Effector memory CD4-positive, alpha-beta T cell (primary cell): ENCODE measurements at regions not wholly inside any gene's neighbourhood (a gene's known extent, or its start where the extent isn't known, plus 50 kb on each side); places are given as distances from the start of the nearest gene placed in this dataset.

Experiments used
- DNase-seq, 3 donors: peaks; one replicate each; pipeline ENCODE4 v3.0.0-alpha.2; 2020
- H3K27ac ChIP-seq: 2 replicates; pipeline ENCODE4 v1.7.0; 2013; ENCODE audit warnings: mild to moderate bottlenecking, low read length, moderate library complexity; ENCODE audit not compliant: insufficient read depth, poor library complexity, severe bottlenecking
- H3K27me3 ChIP-seq: replicated peaks from 2 replicates; pipeline ENCODE4 v1.7.0; 2013; ENCODE audit warnings: mild to moderate bottlenecking, low read length; ENCODE audit not compliant: insufficient read depth, control insufficient read depth, poor library complexity, severe bottlenecking
- H3K36me3 ChIP-seq: 2 replicates; pipeline ENCODE4 v1.7.0; 2013; ENCODE audit warnings: mild to moderate bottlenecking, low read length, moderate library complexity; ENCODE audit not compliant: control insufficient read depth, insufficient read depth
- H3K4me1 ChIP-seq: 2 replicates; pipeline ENCODE4 v1.7.0; 2013; ENCODE audit warnings: low read length, mild to moderate bottlenecking; ENCODE audit not compliant: control insufficient read depth, insufficient read depth, poor library complexity, severe bottlenecking
- H3K4me3 ChIP-seq: 2 replicates; pipeline ENCODE4 v1.7.0; 2013; ENCODE audit warnings: low read length, low read depth, mild to moderate bottlenecking; ENCODE audit not compliant: insufficient read depth, poor library complexity, severe bottlenecking
- H3K9me3 ChIP-seq: 2 replicates; pipeline ENCODE4 v1.7.0; 2013; ENCODE audit warnings: mild to moderate bottlenecking, low read length, moderate library complexity; ENCODE audit not compliant: control insufficient read depth

- Histone ChIP-seq H3K4me3 (no peak overlapping the region), H3K9me3 (no peaks in the 10 kb centered on the region), H3K27ac (no peak overlapping the region), H3K36me3 (no peaks in the 10 kb centered on the region), H3K27me3 (no peaks in the 10 kb centered on the region), H3K4me1 (no peaks in the 10 kb centered on the region)
- no peak for DNase-seq
Measured at GRCh38 chr14:98474900-98475299, 797.1 kb downstream of the BCL11B start.

DNA sequence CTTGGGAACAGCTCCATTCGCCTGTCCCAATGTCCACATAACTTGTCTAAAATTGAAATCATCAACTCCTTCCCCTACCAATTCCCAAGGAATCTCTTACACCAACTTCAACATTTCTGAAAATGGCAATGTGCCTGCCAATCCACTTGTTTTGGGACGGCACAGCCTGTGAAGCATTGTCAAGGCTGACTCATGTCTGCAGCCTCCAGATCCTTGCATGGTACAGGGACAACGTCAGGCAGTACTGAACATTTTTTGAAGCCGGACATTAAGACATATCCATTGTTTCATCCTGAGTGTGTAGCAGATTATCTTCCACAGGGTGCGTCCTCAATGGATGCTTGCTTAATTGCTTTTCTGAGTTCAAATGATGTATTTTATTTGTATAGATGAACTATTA lies 794.1 kb downstream of the BCL11B start:
- Histone ChIP-seq H3K27ac (no peak overlapping the region), H3K4me1 (no peaks in the 10 kb centered on the region)
- no peak for DNase-seq

GRCh38 chr14:98489115-98489514 lies 782.9 kb downstream of the BCL11B start:
- Histone ChIP-seq H3K27ac (no peak overlapping the region), H3K4me3 (no peak overlapping the region), H3K36me3 (no peaks in the 10 kb centered on the region), H3K27me3 (no peaks in the 10 kb centered on the region), H3K9me3 (no peaks in the 10 kb centered on the region), H3K4me1 (no peaks in the 10 kb centered on the region)
- no peak for DNase-seq

More for the DNA sequence above, 794.1 kb downstream of the BCL11B start:
- H3K9me3 ChIP-seq: no peaks in the 10 kb centered on the region
- no peak overlapping the region for H3K4me3 ChIP-seq
- no peaks in the 10 kb centered on the region for H3K36me3 ChIP-seq
- H3K27me3 ChIP-seq: no peaks in the 10 kb centered on the region

DNA sequence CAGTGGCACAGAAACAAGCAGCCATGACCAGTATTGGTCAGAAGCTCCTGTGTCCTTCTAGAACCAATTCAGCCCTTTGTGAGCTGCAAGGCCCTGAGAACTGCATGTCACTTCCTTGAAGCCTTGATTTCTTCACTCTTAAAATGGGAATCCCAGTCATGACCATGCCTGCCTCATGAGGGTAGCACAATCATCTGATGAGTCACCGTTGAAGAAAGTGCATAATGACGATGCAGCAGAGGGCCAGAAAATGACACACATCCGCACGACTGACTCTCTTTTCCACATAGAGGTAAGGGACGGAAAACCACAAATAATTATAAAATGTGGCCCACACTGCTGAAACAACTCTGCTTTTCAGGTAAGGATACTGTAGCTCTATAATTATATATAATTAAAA lies 777.4 kb downstream of the BCL11B start:
- Histone ChIP-seq H3K9me3 (no peaks in the 10 kb centered on the region), H3K27me3 (no peaks in the 10 kb centered on the region), H3K4me1 (no peaks in the 10 kb centered on the region), H3K4me3 (no peak overlapping the region), H3K27ac (no peak overlapping the region), H3K36me3 (no peaks in the 10 kb centered on the region)
- no peak for DNase-seq

- Histone ChIP-seq H3K27ac (no peak overlapping the region), H3K27me3 (no peaks in the 10 kb centered on the region), H3K4me1 (no peaks in the 10 kb centered on the region), H3K4me3 (no peak overlapping the region), H3K9me3 (no peaks in the 10 kb centered on the region), H3K36me3 (no peaks in the 10 kb centered on the region)
- DNase-seq: no peak
Measured at GRCh38 chr14:98498019-98498885, 773.7 kb downstream of the BCL11B start.

- H3K36me3 ChIP-seq: no peaks in the 10 kb centered on the region
- H3K27ac ChIP-seq: no peak overlapping the region
- H3K4me1 ChIP-seq: no peaks in the 10 kb centered on the region
- no peak overlapping the region for H3K4me3 ChIP-seq
- no peaks in the 10 kb centered on the region for H3K9me3 ChIP-seq
- DNase-seq: no peak
- no peaks in the 10 kb centered on the region for H3K27me3 ChIP-seq
Measured at GRCh38 chr14:98501335-98501734, 770.7 kb downstream of the BCL11B start.

GRCh38 chr14:98501836-98502235 lies 770.2 kb downstream of the BCL11B start:
- Histone ChIP-seq H3K36me3 (no peaks in the 10 kb centered on the region), H3K4me3 (no peak overlapping the region), H3K9me3 (no peaks in the 10 kb centered on the region), H3K27ac (no peak overlapping the region), H3K4me1 (no peaks in the 10 kb centered on the region), H3K27me3 (no peaks in the 10 kb centered on the region)
- DNase-seq: no peak

- no peaks in the 10 kb centered on the region for H3K9me3 ChIP-seq
- no peaks in the 10 kb centered on the region for H3K36me3 ChIP-seq
- H3K4me1 ChIP-seq: no peaks in the 10 kb centered on the region
- no peak overlapping the region for H3K27ac ChIP-seq
- H3K27me3 ChIP-seq: no peaks in the 10 kb centered on the region
- H3K4me3 ChIP-seq: no peak overlapping the region
- DNase-seq: no peak
Measured at GRCh38 chr14:98503086-98503815, 768.7 kb downstream of the BCL11B start.

- no peaks in the 10 kb centered on the region for H3K4me1 ChIP-seq
- DNase-seq: no peak
- no peaks in the 10 kb centered on the region for H3K36me3 ChIP-seq
- no peaks in the 10 kb centered on the region for H3K27me3 ChIP-seq
- no peaks in the 10 kb centered on the region for H3K9me3 ChIP-seq
- H3K27ac ChIP-seq: no peak overlapping the region
- H3K4me3 ChIP-seq: no peak overlapping the region
Measured at GRCh38 chr14:98507264-98507663, 764.7 kb downstream of the BCL11B start.

GRCh38 chr14:98510392-98510791 lies 761.6 kb downstream of the BCL11B start:
- Histone ChIP-seq H3K27ac (no peak overlapping the region), H3K4me1 (no peaks in the 10 kb centered on the region), H3K27me3 (no peaks in the 10 kb centered on the region), H3K9me3 (no peaks in the 10 kb centered on the region), H3K36me3 (no peaks in the 10 kb centered on the region), H3K4me3 (no peak overlapping the region)
- no peak for DNase-seq
